ENCODE measurements at regions not wholly inside any gene's neighbourhood (a gene's known extent, or its start where the extent isn't known, plus 50 kb on each side); places are given as distances from the start of the nearest gene placed in this dataset.
A peak's percentile ranks its signal among the peaks of the same experiment; 100 is the strongest.
"Not testable (repeated sequence)": the region's sequence is repeated elsewhere in the genome, so short reads cannot be mapped to it uniquely, and the experiment has no call there.

DNA sequence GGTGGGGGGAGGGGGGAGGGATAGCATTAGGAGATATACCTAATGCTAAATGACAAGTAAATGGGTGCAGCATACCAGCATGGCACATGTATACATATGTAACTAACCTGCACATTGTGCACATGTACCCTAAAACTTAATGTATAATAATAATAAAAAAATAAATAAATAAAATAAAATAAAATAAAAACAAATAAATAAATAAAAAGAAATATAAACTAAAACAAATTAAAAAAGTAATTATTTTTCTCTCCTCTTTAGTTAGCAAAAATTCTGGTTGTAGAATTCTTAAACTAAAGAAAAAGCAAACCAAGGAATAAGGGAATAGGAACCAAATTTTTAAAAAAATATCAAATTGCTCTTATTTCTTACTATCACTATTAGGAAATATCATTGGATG, 267.3 kb downstream of the CCER1 start:
- FAIRE-seq, result peak; percentile 25

DNA sequence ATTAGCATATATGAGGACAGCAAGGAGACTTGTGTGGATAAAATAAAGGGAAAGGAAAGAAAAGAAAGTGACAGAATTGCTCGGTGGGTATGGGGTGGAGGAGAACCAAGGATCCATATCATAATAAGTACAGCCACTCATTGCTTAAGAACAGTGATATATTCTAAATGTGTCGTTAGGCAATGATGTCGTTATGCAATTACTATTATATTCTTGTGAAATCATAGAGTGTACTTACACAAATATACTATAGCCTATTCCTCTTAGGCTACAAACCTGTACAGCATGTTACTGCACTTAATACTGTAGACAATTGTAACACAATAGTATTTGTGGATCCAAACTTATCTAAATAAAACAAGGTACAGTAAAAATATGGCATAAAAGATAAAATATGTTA, 271.1 kb downstream of the CCER1 start:
- FAIRE-seq, result no peak

DNA sequence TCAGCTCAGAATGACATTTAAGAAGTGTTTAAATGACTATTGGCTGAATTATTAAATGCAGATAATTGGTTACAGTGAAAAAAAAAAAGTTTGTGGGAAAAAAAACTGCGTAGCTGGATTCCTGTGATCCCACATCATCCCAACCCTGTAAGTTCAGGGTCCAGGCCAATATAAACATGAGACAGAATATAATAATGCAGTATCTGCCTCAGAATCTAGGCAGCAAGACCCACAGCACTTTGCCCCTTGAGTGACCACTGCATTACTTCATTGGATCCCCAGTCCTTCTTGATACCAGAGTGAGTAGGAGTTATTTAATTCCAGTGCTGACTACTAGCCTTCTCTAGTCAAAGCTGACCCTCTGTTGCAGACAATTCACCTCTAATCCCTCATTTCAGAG, 272.6 kb downstream of the CCER1 start:
- FAIRE-seq, result no peak

DNA sequence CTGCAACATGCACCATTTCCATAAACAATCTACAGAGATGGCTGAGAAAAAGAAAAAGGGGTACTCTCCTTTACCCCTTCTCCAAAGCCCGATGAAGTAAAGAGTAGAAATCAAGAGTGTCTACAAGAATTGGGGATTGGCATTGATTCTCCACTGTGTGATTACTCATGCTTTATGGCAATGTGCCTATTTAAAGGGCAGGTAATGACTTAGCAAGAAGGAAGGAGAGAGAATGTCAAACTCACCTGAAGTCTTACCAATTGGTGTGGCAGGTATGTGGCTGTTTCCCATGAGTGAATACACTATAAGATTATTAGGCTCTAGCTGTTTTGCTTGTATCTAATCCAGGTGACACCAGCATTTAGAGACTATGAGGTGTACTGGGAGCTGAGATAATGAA, 275.3 kb downstream of the CCER1 start:
- no peak for FAIRE-seq

DNA sequence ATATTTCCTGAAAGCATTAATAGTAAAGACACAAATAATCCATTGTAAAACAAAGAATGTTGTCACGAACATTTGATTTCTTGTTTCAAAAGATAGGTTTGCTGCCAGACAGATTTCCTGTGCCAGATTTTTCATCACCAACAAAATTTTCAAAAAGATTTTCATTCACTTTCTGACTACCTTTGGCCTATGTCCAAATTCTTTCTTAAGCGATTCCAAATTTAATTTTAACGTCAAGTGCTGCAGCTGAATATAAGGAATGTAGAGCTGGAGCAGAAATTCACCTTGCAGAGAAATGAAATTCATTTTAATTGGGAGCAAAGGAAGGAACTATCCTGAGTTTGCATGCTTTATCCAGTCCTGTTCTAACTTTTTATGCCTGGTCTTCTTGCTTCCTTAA, 277.4 kb downstream of the CCER1 start:
- FAIRE-seq, result no peak

DNA sequence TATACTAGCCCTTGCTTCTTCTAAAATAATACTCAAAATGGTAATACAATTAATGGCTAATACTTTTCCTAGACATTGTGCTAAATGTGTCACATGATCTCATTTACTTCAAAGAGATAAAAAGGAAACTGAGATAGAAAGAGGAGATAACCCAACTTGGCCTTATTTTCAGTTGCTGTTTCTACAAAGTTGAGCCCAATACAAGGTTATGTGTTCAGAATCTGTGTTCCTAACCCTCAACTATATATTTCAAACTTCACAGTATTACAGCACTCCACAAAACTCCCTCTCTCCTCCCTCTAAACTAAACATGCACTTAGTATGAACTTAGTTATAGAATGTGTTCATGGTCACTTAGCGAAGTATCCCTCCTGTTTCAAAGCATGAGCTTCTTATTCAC, 277.9 kb downstream of the CCER1 start:
- no peak for FAIRE-seq

DNA sequence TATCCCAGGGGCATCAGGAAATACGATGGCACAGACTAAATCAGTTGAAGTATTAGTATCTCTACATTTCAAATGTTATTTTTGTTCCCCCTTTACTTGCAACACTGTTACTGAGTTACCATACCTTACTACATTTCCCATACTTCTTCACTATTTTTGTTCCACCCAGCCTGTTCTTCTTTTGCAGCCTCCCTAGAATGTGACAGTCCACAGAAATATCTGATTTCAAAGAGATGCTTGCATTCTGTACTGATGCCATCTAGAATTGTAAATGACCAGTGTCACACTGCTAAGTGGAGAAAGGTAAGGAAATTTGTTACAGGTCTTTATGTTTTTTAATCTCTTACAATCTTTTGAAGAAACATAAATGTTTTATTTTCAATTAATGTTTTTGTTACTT, 279.9 kb downstream of the CCER1 start:
- FAIRE-seq, result no peak

- FAIRE-seq, result no peak
These were observed 282.9 kb downstream of the CCER1 start for GRCh38 chr12:90672081-90672480.

DNA sequence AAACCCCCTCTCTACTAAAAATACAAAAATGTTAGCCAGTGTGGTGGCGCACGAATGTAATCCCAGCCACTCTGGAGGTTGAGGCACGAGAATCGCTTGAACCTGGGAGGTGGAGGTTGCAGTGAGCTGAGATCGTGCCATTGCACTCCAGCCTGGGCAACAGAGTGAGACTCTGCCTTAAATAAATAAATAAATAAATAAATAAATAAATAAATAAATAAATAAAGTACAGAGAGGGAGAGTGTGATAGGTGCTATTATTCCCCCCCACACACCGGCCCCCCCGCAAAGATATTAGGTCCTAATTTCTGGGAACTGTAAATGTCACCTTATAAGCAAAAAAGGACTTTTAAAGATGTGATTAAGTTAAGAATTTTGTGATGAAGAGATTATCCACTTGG, 291.0 kb downstream of the CCER1 start:
- not testable (repeated sequence) for FAIRE-seq

DNA sequence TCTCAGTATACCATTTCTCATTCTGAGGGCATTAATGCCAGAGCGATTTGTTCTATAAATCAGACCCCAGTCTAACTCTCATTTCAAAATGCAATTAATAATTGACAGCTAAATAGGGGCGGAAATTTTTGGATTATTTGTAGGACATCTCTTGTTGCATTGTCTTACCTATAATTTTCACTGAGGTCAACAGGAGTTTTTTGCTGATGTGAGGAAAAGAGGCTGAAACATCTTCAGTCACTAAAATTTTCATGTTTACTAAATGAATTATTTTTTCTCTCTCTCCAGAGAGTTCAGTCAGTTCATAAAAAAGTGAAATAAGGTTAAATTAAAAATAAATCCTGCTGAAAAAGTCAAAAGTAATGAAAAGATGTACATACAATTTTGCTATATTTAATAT, 295.9 kb downstream of the CCER1 start:
- no peak for FAIRE-seq

GRCh38 chr12:90653040-90653439, 301.9 kb downstream of the CCER1 start:
- FAIRE-seq, result no peak

DNA sequence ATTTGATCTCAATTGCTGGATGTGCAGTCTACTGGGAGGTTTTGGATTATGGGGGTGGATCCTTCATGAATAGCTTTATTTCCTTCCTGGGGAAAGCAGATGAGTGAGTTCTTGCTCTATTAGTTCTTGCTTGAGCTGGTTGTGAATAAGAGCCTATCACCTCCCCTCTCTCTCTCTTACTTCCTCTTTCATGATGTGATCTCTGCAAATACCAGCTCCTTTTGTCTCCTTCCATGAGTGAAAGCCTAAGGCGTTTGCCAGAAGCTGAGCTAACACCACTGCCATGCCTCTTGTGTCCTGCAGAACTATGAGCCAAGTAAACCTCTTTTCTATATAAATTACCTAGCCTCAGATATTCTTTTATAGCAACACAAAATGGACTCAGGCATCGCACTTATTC, 302.7 kb downstream of the CCER1 start:
- FAIRE-seq, result no peak

GRCh38 chr12:90645181-90645580, 309.8 kb downstream of the CCER1 start:
- no peak for FAIRE-seq

DNA sequence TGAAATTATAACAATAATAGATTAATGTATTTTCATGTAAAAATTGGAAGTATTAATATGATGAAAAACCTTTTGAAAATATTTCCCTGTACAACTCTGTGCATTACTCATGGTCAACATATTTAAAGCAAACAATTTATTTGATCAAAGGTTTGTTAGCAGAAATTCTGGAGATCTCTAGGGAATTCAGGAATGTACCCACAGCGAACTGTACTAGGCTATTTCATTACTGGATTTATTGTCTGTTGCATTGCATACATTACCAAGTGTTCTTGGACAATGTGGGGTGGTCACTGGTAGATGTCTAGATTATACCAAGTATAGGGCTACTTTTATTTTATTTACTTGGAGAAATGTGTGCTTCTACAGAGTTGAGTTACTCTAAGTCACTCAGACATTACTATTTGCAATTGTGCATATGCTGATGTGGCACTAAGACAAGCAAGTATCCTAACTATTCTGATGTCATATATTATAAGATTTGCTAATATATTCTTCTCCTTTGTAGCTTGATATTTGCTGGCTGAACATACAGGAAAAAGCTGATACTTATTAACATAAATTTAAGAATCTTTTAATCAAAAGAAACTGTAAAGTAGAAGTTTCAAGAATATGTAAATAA, 323.3 kb downstream of the CCER1 start:
- no peak for FAIRE-seq

DNA sequence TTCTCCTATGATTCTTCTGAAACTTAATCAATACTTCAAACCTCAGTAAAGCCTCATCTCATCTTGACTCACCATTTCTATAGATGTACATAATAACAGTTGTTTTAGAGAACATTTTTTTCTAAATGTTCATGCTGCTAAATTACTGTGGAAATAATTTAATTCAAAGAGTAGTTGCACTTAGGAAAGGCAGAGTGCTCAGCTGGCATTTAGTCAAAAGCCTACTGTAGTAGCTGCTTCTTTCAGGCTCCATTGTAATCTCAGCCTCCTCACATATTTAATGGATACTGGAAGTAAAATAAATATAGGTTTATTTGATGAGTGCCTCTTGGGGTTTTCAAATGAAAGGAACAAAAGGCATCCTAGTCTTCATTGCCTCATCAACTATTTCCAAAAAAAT, 325.0 kb downstream of the CCER1 start:
- FAIRE-seq, result no peak

DNA sequence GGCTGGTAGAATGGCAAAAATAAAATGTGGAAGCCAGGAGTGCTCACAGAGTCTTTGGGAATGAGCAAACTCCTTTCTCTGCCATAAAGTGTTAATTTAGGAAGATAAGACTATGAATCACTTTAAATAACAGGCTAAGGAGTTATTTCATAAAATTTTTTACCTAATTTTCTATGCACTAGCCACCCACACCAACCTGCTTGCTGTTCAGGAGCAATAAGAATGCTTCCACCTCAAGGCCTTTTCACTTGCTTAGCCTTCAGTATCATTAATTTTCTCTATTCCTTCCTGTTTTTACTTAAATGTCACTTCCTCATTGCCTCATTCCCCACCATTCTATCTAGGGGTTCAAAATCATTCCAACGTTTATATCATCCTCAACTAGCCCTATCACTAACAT, 326.8 kb downstream of the CCER1 start:
- no peak for FAIRE-seq

DNA sequence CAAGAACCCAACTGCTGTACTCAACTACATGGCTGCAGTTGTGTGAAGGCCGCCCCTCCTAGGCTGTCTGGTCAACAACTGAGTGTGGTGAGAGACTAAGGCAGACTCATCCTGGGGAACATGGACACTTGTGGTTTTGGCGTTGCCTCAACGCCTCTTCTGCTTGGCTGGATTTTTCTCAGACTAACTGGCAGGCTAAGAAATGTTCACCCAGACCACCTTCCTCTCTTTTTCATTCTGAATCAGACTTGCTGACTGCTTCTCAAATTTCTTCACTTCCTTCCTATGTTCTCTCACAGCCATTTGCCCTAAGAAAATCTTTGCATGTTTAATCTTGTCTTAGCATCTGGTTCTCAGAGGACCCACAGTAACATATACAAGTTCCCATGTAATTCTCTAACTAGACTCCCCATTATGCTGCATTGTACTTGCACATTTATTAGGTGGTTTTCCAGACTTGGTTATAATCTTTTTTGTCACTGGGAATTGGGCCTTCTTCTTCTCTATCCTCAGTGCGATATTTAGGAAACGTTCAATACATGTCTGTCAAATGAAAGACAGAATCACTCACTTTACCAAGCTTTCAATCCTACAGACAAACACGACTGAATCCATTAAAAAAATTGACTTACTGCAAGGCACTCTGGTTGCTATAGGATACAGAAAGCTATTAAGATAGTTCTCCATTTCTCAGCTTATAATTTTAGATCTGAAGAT, 327.6 kb downstream of the CCER1 start:
- no peak for FAIRE-seq

DNA sequence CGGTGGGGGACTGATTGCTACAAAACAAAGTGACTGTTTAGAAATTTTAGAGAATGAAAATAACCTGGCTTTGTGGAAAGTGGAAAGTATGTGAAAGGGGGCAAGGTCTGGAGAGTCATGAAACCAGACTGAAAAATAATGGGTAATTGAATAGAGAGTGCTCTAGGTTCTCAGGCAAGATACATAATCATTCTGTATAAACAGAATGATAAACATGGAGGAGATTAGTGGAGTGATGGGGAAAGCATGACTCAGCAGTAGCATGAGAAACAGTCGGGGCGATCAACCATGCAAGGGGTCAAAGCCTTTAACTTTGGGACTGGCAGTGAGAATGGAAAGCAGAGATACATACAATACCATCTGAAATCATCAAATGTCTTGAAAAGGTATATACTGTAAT, 332.5 kb downstream of the CCER1 start:
- no peak for FAIRE-seq

- FAIRE-seq, result no peak
These were observed 333.0 kb downstream of the CCER1 start for GRCh38 chr12:90621927-90622326.

- FAIRE-seq, result no peak
These were observed 335.0 kb downstream of the CCER1 start for GRCh38 chr12:90619943-90620342.

DNA sequence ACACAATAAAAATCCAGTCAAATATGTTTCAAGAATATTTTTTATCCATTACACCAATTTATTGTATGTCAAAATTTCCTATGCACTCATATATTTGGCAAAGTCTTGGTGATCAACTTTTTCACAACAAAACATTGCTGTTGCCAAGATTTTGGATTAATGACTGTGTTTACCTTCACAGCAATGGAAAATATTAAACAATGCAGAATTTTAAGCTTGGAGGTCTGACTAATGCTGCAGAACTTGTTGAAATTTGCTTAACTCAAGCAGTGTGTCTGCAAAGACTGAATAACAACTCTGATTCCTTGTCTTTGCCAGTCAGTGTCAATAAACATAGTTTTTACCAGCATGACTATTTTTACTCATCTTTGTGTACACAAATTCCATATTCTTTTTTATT, 336.4 kb downstream of the CCER1 start:
- no peak for FAIRE-seq

- FAIRE-seq, result no peak
These were observed 343.1 kb downstream of the CCER1 start for GRCh38 chr12:90611891-90612290.

DNA sequence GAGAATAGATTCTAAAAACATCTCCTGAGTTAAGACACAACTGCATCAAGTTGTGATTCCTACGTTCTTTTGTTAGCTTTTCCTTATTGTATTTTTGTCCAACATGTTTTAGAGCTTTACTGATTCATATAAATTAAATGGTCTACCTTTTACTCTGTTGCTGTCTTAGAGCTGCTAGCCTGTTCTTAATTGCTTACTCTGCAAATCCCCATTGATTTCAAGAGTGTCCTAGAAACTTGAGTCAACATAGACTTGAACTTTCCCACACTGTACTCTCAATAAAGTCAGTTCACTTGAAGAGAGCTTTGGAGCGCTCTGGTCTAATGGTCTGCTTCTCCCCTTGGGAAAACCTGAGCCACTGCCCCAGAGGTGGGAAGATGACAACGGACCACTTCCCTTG, 343.9 kb downstream of the CCER1 start:
- FAIRE-seq, result no peak

- FAIRE-seq, result peak; percentile 13
These were observed 361.2 kb downstream of the CCER1 start for GRCh38 chr12:90593596-90594295.

Data from G401.6 (cell line).